ENCODE measurements at regions not wholly inside any gene's neighbourhood (a gene's known extent, or its start where the extent isn't known, plus 50 kb on each side); places are given as distances from the start of the nearest gene placed in this dataset.

DNA sequence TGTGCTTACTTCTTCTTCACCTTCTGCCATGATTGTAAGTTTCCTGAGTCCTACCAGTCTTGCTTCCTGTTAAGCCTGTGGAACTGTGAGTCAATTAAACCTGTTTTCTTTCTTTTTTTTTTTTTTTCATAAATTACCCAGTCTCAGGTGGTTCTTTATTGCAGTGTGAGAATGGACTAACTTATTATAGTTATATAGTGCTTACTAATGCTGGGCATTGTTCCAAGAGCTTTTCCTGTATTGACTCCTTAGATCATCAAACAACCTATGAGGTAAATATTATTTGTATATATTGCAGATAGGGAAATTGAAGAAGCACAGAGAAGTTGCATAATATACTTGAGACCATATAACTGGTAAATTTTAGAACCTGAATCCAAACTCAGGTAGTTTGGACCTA lies 98.1 kb downstream of the MBL2 start:
- Mint-ChIP-seq H3K9me3 (no peaks in the 10 kb centered on the region), H3K4me1 (no peaks in the 10 kb centered on the region), H3K36me3 (no peaks in the 10 kb centered on the region), H3K27ac (no peak overlapping the region), H3K4me3 (no peak overlapping the region), H3K27me3 (no peaks in the 10 kb centered on the region)
- DNase-seq (no peak), ATAC-seq (ENCODE audit: low read depth in 2 of 2) (no peak)

GRCh38 chr10:52677086-52677485 lies 95.5 kb downstream of the MBL2 start:
- H3K27ac Mint-ChIP-seq: no peak overlapping the region
- H3K4me1 Mint-ChIP-seq: no peaks in the 10 kb centered on the region
- H3K36me3 Mint-ChIP-seq: no peaks in the 10 kb centered on the region
- no peak for ATAC-seq (ENCODE audit: low read depth in 2 of 2)
- no peak for DNase-seq
- H3K4me3 Mint-ChIP-seq: no peak overlapping the region
- H3K9me3 Mint-ChIP-seq: no peaks in the 10 kb centered on the region
- no peaks in the 10 kb centered on the region for H3K27me3 Mint-ChIP-seq

DNA sequence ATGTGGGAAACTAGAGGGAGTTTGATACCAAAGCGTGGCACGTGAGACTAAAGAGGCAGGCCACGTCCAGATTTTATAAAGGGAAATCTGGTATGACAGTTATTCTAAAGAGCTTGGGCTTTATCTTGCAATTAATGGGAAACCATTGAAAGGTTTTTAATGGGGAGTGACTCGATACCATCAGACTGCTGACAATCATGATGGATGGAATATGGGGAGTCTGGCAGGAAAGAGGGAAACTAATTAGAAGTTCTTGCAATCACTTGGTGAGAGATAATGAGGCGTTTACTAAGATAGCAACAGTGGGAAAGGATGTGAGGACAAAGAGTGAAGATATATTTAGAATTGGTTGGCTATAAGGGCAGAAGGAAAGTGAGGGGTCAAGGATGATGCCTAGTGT lies 94.0 kb downstream of the MBL2 start:
- Mint-ChIP-seq H3K36me3 (no peaks in the 10 kb centered on the region), H3K4me1 (no peaks in the 10 kb centered on the region), H3K9me3 (no peaks in the 10 kb centered on the region), H3K27ac (no peak overlapping the region), H3K4me3 (no peak overlapping the region), H3K27me3 (no peaks in the 10 kb centered on the region)
- DNase-seq (no peak), ATAC-seq (ENCODE audit: low read depth in 2 of 2) (no peak)

DNA sequence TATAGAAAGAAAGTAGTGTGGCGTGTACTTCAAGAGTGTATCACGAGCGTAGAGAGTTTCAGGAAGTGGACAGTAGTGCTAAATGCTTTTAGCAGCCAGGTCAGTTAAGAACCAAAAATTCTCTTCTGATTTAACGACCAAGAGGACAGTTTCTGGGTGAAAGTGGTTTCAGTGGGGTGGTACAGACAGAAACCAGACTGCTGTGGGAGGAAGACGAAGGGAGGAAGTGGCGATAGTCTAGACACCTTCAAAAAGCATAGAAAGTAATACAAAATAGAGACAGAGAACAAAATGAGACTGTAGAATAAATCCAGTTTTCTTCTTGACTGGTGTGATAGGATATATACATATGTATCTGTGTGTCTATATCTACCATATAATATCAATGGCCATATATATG lies 93.5 kb downstream of the MBL2 start:
- Mint-ChIP-seq H3K4me1 (no peaks in the 10 kb centered on the region), H3K27me3 (no peaks in the 10 kb centered on the region), H3K27ac (no peak overlapping the region), H3K4me3 (no peak overlapping the region), H3K9me3 (no peaks in the 10 kb centered on the region), H3K36me3 (no peaks in the 10 kb centered on the region)
- ATAC-seq (ENCODE audit: low read depth in 2 of 2) (no peak), DNase-seq (no peak)

DNA sequence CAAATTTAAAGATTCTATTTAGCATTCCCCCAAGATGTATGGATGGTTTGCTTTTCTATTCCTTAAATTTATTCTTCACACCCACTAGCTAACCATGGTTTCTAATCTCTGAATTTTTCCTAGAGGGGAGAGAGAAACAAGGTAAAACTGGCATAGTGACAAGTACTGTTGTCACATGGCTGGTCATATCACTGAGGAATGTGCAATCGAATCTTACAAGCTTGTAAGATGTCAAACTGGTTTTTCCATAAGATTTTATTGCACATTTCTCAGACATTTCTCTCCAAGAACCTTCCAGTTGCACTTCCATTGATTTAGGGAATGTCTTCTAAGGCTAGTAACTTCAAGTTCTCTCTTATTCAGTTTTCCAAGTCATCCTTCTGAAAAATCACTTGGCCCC lies 89.8 kb downstream of the MBL2 start:
- no peak overlapping the region for H3K4me3 Mint-ChIP-seq
- DNase-seq (no peak), ATAC-seq (ENCODE audit: low read depth in 2 of 2) (no peak)
- H3K9me3 Mint-ChIP-seq: no peaks in the 10 kb centered on the region
- H3K27ac Mint-ChIP-seq: no peak overlapping the region
- no peaks in the 10 kb centered on the region for H3K27me3 Mint-ChIP-seq
- H3K36me3 Mint-ChIP-seq: no peaks in the 10 kb centered on the region
- no peaks in the 10 kb centered on the region for H3K4me1 Mint-ChIP-seq

- H3K4me3 Mint-ChIP-seq: no peak overlapping the region
- H3K27ac Mint-ChIP-seq: no peak overlapping the region
- ATAC-seq (ENCODE audit: low read depth in 2 of 2) (no peak), DNase-seq (no peak)
- H3K36me3 Mint-ChIP-seq: no peaks in the 10 kb centered on the region
- H3K27me3 Mint-ChIP-seq: no peaks in the 10 kb centered on the region
- no peaks in the 10 kb centered on the region for H3K4me1 Mint-ChIP-seq
- H3K9me3 Mint-ChIP-seq: no peaks in the 10 kb centered on the region
Observed at GRCh38 chr10:52683776-52684175, 88.8 kb downstream of the MBL2 start.

GRCh38 chr10:52688899-52689298 lies 83.7 kb downstream of the MBL2 start:
- Mint-ChIP-seq H3K27ac (no peak overlapping the region), H3K4me3 (no peak overlapping the region), H3K27me3 (no peaks in the 10 kb centered on the region), H3K36me3 (no peaks in the 10 kb centered on the region), H3K9me3 (peaks cover 0 to 15% (median 3%) of the 10 kb centered on the region in 7 donors), H3K4me1 (no peaks in the 10 kb centered on the region)
- DNase-seq (no peak), ATAC-seq (ENCODE audit: low read depth in 2 of 2) (no peak)

GRCh38 chr10:52696232-52696631 lies 76.4 kb downstream of the MBL2 start:
- DNase-seq (no peak), ATAC-seq (ENCODE audit: low read depth in 2 of 2) (no peak)
- peaks cover 0 to 9% (median 0%) of the 10 kb centered on the region in 7 donors for H3K9me3 Mint-ChIP-seq
- H3K36me3 Mint-ChIP-seq: no peaks in the 10 kb centered on the region
- H3K4me3 Mint-ChIP-seq: no peak overlapping the region
- H3K4me1 Mint-ChIP-seq: no peaks in the 10 kb centered on the region
- no peaks in the 10 kb centered on the region for H3K27me3 Mint-ChIP-seq
- no peak overlapping the region for H3K27ac Mint-ChIP-seq

DNA sequence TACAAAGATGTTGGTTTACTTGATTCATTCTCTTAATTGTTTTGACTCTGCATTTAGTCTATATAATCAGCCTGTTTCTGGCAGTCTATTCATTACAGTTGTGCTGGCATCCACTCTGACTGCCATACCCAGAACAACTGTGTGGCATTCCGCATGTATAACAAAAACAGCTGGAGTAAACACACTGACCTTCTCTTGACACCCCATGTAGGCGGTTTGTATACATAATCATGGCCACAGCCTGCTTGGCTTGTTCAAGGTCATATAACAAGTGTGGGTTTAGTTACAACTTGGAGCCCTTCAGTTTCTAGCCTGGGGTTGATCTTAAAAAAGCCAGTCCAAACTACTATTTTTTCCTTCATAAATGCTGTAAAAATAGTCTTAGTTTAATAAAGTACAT lies 70.9 kb downstream of the MBL2 start:
- ATAC-seq (ENCODE audit: low read depth in 2 of 2): no peak
- H3K9me3 Mint-ChIP-seq: no peaks in the 10 kb centered on the region
- DNase-seq: no peak

GRCh38 chr10:52703451-52703850 lies 69.1 kb downstream of the MBL2 start:
- H3K27me3 Mint-ChIP-seq: no peaks in the 10 kb centered on the region
- no peaks in the 10 kb centered on the region for H3K9me3 Mint-ChIP-seq
- no peak overlapping the region for H3K4me3 Mint-ChIP-seq
- DNase-seq: no peak
- no peak for ATAC-seq (ENCODE audit: low read depth in 2 of 2)
- no peaks in the 10 kb centered on the region for H3K36me3 Mint-ChIP-seq
- peaks cover 0 to 3% (median 0%) of the 10 kb centered on the region in 3 donors for H3K4me1 Mint-ChIP-seq
- no peak overlapping the region for H3K27ac Mint-ChIP-seq

More for the DNA sequence above, 70.9 kb downstream of the MBL2 start:
- H3K4me3 Mint-ChIP-seq: no peak overlapping the region
- no peak overlapping the region for H3K27ac Mint-ChIP-seq
- no peaks in the 10 kb centered on the region for H3K36me3 Mint-ChIP-seq
- H3K27me3 Mint-ChIP-seq: no peaks in the 10 kb centered on the region
- peaks cover 0 to 3% (median 0%) of the 10 kb centered on the region in 3 donors for H3K4me1 Mint-ChIP-seq

DNA sequence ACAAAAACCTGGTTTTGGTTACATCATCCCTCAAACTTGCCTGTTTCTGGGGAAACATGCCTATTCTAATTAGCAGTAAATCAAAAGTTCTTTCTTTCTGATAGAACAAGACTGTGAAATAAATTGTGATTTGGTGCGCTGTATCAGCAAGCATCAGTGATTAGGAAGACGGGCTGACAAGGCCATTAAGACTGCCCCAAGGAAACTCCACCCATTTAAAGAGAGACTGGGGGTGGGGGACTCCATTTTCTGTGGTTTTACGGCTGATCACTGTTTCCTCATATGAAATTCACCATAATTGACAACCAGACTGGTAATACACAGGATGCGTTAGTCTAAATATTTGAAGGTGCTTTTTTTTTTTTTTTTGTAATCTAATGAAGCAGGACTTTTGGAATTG lies 68.7 kb downstream of the MBL2 start:
- no peak overlapping the region for H3K27ac Mint-ChIP-seq
- H3K27me3 Mint-ChIP-seq: no peaks in the 10 kb centered on the region
- no peak overlapping the region for H3K4me3 Mint-ChIP-seq
- DNase-seq (no peak), ATAC-seq (ENCODE audit: low read depth in 2 of 2) (no peak)
- H3K4me1 Mint-ChIP-seq: peaks cover 0 to 3% (median 0%) of the 10 kb centered on the region in 3 donors
- H3K9me3 Mint-ChIP-seq: no peaks in the 10 kb centered on the region
- H3K36me3 Mint-ChIP-seq: no peaks in the 10 kb centered on the region

- DNase-seq (no peak), ATAC-seq (ENCODE audit: low read depth in 2 of 2) (no peak)
- Mint-ChIP-seq H3K4me3 (no peak overlapping the region), H3K36me3 (no peaks in the 10 kb centered on the region), H3K27ac (no peak overlapping the region), H3K4me1 (peaks cover 0 to 3% (median 0%) of the 10 kb centered on the region in 3 donors), H3K9me3 (no peaks in the 10 kb centered on the region), H3K27me3 (no peaks in the 10 kb centered on the region)
Observed at GRCh38 chr10:52706332-52707070, 66.1 kb downstream of the MBL2 start.
